Endodermal cell (in vitro differentiated cells): ENCODE measurements at regions not wholly inside any gene's neighbourhood (a gene's known extent, or its start where the extent isn't known, plus 50 kb on each side); places are given as distances from the start of the nearest gene placed in this dataset.
A peak's percentile ranks its signal among the peaks of the same experiment; 100 is the strongest.

Experiments
- DNase-seq: peaks from one replicate; pipeline ENCODE4 v3.0.0-alpha.2; 2017
- H3K27ac ChIP-seq: 2 replicates; pipeline ENCODE4 v1.5.1; 2013; ENCODE audit warnings: mild to moderate bottlenecking, low read depth, low read length, moderate library complexity
- H3K27me3 ChIP-seq: 2 replicates; pipeline ENCODE4 v1.6.1; 2013; ENCODE audit warnings: mild to moderate bottlenecking, low read length, moderate library complexity; ENCODE audit not compliant: insufficient read depth, control insufficient read depth, poor library complexity, severe bottlenecking
- H3K36me3 ChIP-seq: 2 replicates; pipeline ENCODE4 v1.7.0; 2013; ENCODE audit warnings: mild to moderate bottlenecking, low read length, moderate library complexity; ENCODE audit not compliant: control insufficient read depth, insufficient read depth
- H3K4me1 ChIP-seq: one replicate; pipeline ENCODE4 v1.7.0; 2013; ENCODE audit warnings: low read length; ENCODE audit not compliant: control insufficient read depth, insufficient read depth
- H3K4me3 ChIP-seq: 2 replicates; pipeline ENCODE4 v1.5.1; 2013; ENCODE audit warnings: mild to moderate bottlenecking, low read length, moderate library complexity
- H3K9ac ChIP-seq: 2 replicates; pipeline ENCODE4 v1.6.1; 2013; ENCODE audit warnings: mild to moderate bottlenecking, low read length, moderate library complexity; ENCODE audit not compliant: poor library complexity, severe bottlenecking; ENCODE audit errors: extremely low read depth
- H3K9me3 ChIP-seq: 2 replicates; pipeline ENCODE4 v1.6.1; 2013; ENCODE audit warnings: mild to moderate bottlenecking, low read length, moderate library complexity; ENCODE audit not compliant: control insufficient read depth
- H3K27ac Mint-ChIP-seq: 2 replicates; pipeline ENCODE4 v1.8.0; 2020; ENCODE audit warnings: mixed read lengths
- H3K27me3 Mint-ChIP-seq: 2 replicates; pipeline ENCODE4 v1.8.0; 2021; ENCODE audit warnings: mild to moderate bottlenecking, mixed read lengths; ENCODE audit not compliant: insufficient read depth
- H3K36me3 Mint-ChIP-seq: 2 replicates; pipeline ENCODE4 v1.8.0; 2020; ENCODE audit warnings: low read depth, mixed read lengths
- H3K4me1 Mint-ChIP-seq: 2 replicates; pipeline ENCODE4 v1.8.0; 2020; ENCODE audit warnings: mixed read lengths
- H3K4me3 Mint-ChIP-seq: 2 replicates; pipeline ENCODE4 v1.8.0; 2020; ENCODE audit warnings: mild to moderate bottlenecking, moderate library complexity, mixed read lengths
- H3K9me3 Mint-ChIP-seq: 2 replicates; pipeline ENCODE4 v1.8.0; 2020; ENCODE audit warnings: mild to moderate bottlenecking, mixed read lengths
- CTCF ChIP-seq: fragments of 200-600 bp; sonication (generic); conservative IDR thresholded peaks from 2 replicates; pipeline ENCODE4 v1.5.0; 2021; ENCODE audit warnings: antibody characterized with exemption, mild to moderate bottlenecking
- WGBS, 2 experiments: methylation state at CpG; one replicate each; pipeline versions ENCODE4 v1.1.5 to v1.1.7; 2013; ENCODE audit warnings: missing lambda C conversion rate in 2 of 2, mixed read lengths in 1 of 2; ENCODE audit not compliant: insufficient coverage in 1 of 2, insufficient read length in 1 of 2; 5-methylcytosine and 5-hydroxymethylcytosine counted together

GRCh38 chr5:31000287-31000686 is 193.2 kb upstream of the CDH6 start:
- Mint-ChIP-seq H3K4me1 (peaks cover 6% of the 10 kb centered on the region), H3K27ac (no peak overlapping the region), H3K27me3 (no peaks in the 10 kb centered on the region), H3K36me3 (peaks cover 2% of the 10 kb centered on the region), H3K4me3 (no peak overlapping the region), H3K9me3 (peaks cover 20% of the 10 kb centered on the region)
- Histone ChIP-seq H3K36me3 (no peaks in the 10 kb centered on the region), H3K27ac (no peak overlapping the region), H3K4me1 (no peaks in the 10 kb centered on the region), H3K9me3 (peaks cover 16% of the 10 kb centered on the region), H3K4me3 (no peak overlapping the region), H3K27me3 (no peaks in the 10 kb centered on the region), H3K9ac (no peak overlapping the region)
- TF ChIP-seq CTCF, result no peak
- DNase-seq, result no peak
- WGBS, 2 experiments, result 89 to 100% methylated on average over 2 to 3 of the region's 3 CpGs

GRCh38 chr5:30997681-30998080 is 195.8 kb upstream of the CDH6 start:
- Histone ChIP-seq H3K9me3 (peaks cover 3% of the 10 kb centered on the region), H3K27me3 (no peaks in the 10 kb centered on the region), H3K36me3 (no peaks in the 10 kb centered on the region), H3K9ac (no peak overlapping the region), H3K4me1 (peaks cover 6% of the 10 kb centered on the region), H3K4me3 (no peak overlapping the region), H3K27ac (no peak overlapping the region)
- Mint-ChIP-seq H3K36me3 (peaks cover 2% of the 10 kb centered on the region), H3K9me3 (peaks cover under 1% of the 10 kb centered on the region), H3K4me1 (peaks cover 5% of the 10 kb centered on the region), H3K27ac (no peak overlapping the region), H3K27me3 (no peaks in the 10 kb centered on the region), H3K4me3 (no peak overlapping the region)
- no peak for TF ChIP-seq CTCF
- DNase-seq, result no peak
- WGBS, 2 experiments, result 90 to 100% methylated on average over 1 of the region's 1 CpG

GRCh38 chr5:30994902-30995301 is 198.6 kb upstream of the CDH6 start:
- peaks cover 5% of the 10 kb centered on the region for H3K4me1 Mint-ChIP-seq
- no peak for TF ChIP-seq CTCF
- H3K27me3 Mint-ChIP-seq, result no peaks in the 10 kb centered on the region
- H3K36me3 Mint-ChIP-seq, result peaks cover 2% of the 10 kb centered on the region
- H3K9me3 ChIP-seq, result peaks cover 10% of the 10 kb centered on the region
- H3K4me3 Mint-ChIP-seq, result no peak overlapping the region
- no peak overlapping the region for H3K27ac Mint-ChIP-seq
- no peak overlapping the region for H3K4me3 ChIP-seq
- H3K36me3 ChIP-seq, result no peaks in the 10 kb centered on the region
- no peak for DNase-seq
- H3K9me3 Mint-ChIP-seq, result peaks cover 6% of the 10 kb centered on the region
- no peak overlapping the region for H3K9ac ChIP-seq
- peaks cover 6% of the 10 kb centered on the region for H3K4me1 ChIP-seq
- 41 to 96% methylated on average over 2 to 3 of the region's 3 CpGs for WGBS, 2 experiments
- no peaks in the 10 kb centered on the region for H3K27me3 ChIP-seq
- H3K27ac ChIP-seq, result peak overlapping the region; percentile 92
